Adipocyte (in vitro differentiated cells): ENCODE measurements at regions not wholly inside any gene's neighbourhood (a gene's known extent, or its start where the extent isn't known, plus 50 kb on each side); places are given as distances from the start of the nearest gene placed in this dataset.

Source experiments
- DNase-seq: peaks from one replicate; pipeline ENCODE4 v3.0.0-alpha.2; 2015; ENCODE audit warnings: low read depth
- H3K27me3 ChIP-seq: replicated peaks from 2 replicates; pipeline ENCODE4 v1.7.0; 2013; ENCODE audit warnings: mild to moderate bottlenecking, low read length, moderate library complexity; ENCODE audit not compliant: control insufficient read depth, insufficient read depth
- H3K36me3 ChIP-seq: 2 replicates; pipeline ENCODE4 v1.7.0; 2013; ENCODE audit warnings: low read length, mild to moderate bottlenecking, moderate library complexity; ENCODE audit not compliant: control insufficient read depth, insufficient read depth, severe bottlenecking
- H3K4me1 ChIP-seq: 2 replicates; pipeline ENCODE4 v1.7.0; 2013; ENCODE audit warnings: mild to moderate bottlenecking, low read length, moderate library complexity; ENCODE audit not compliant: control insufficient read depth, insufficient read depth
- H3K4me3 ChIP-seq: 2 replicates; pipeline ENCODE4 v1.7.0; 2013; ENCODE audit warnings: mild to moderate bottlenecking, low read length, moderate library complexity
- H3K9ac ChIP-seq: 2 replicates; pipeline ENCODE4 v1.7.0; 2013; ENCODE audit warnings: mild to moderate bottlenecking, low read length, moderate library complexity
- H3K9me3 ChIP-seq: 2 replicates; pipeline ENCODE4 v1.7.0; 2013; ENCODE audit warnings: mild to moderate bottlenecking, low read length, moderate library complexity; ENCODE audit not compliant: control insufficient read depth

DNA sequence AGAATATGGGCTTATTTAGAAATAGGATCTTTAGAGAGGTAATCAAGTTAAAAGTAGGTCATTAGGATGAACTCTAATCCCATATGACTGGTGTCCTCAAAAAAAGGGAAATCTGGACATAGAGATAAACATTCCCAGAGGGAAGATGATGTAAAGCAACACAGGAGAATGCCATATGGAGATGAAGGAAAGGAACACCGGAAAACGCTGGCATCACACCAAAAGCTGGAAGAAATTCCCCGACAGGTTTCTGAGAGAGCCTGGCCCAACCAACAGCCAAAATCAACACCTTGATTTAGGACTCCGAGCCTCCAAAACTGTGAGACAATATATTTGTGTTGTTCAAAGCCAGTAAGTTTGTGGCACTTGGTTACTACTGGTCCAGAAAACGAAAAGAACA is 296.7 kb downstream of the DSEL start:
- H3K4me3 ChIP-seq: no peak overlapping the region
- no peak for DNase-seq
- peaks cover 19% of the 10 kb centered on the region for H3K4me1 ChIP-seq
- H3K36me3 ChIP-seq: no peaks in the 10 kb centered on the region
- no peaks in the 10 kb centered on the region for H3K9me3 ChIP-seq
- no peaks in the 10 kb centered on the region for H3K27me3 ChIP-seq
- no peak overlapping the region for H3K9ac ChIP-seq

DNA sequence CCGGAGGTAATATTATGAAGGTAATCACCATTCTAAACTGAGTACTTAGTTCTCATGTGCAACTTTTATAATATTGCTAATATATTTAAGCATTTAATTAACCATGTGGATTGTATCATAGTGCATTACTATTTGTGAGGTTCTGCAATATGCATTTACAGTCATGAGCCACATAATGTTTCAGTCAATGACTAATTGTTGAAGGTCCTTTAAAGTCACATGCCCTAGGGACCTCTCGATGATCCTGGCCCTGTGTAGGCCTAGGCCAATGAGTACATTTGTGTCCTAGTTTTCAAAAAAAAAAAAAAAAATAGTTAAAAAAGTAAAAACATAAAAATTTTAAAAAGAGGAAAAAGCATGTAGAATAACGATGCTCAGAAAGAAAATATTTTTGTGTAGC is 298.0 kb downstream of the DSEL start:
- H3K9me3 ChIP-seq: no peaks in the 10 kb centered on the region
- H3K4me3 ChIP-seq: no peak overlapping the region
- H3K4me1 ChIP-seq: peaks cover 19% of the 10 kb centered on the region
- no peak for DNase-seq
- H3K27me3 ChIP-seq: no peaks in the 10 kb centered on the region
- no peak overlapping the region for H3K9ac ChIP-seq
- H3K36me3 ChIP-seq: no peaks in the 10 kb centered on the region

DNA sequence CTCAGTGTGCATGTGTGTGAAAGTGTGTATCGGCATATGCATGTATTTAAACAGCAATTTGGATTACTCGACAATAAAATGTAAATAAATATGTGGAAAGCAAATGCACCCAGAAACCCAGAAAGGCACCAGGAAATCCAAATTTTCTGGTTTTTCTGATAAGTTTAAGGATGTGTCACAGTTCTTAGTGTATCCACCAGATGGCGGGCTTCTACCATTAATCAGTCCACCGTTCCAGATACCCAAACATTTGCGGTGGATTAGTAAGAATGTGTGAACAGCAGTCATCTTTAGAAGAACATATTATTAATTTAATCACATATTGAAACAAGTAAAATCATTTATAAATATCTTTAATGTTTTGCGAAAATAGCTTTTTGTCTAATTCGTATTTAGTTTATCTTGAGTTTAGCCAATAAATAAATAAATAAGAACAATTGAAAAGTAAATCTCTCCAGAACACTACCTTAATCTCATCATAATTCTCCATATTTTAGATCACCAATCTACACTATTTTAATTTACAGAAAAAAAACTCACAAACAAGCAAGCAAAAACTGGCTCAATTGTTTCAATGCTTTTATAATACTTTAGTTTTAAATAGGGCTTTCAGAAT is 298.9 kb downstream of the DSEL start:
- Histone ChIP-seq H3K4me1 (peaks cover 19% of the 10 kb centered on the region), H3K4me3 (no peak overlapping the region)
- peak; percentile 87 for DNase-seq

DNA sequence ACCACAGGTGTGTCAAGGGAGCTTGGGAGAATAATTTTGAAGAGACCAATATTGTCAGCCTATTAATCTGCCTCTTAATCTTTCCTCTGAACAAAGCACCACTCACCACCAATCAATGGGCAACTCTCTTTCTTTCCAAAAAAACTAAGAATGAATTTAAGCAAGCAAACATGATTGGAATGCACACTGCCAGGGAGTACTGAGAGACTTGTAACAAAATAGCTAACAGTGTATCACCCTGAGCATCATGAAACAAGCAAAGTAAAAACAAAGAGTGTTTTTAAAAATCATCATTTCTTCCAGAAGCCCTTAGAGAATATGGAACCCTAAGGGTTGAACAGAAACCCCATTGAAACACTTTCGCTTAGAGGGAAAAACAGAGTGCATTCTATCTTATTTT is 299.7 kb downstream of the DSEL start:
- H3K4me3 ChIP-seq: no peak overlapping the region
- peaks cover 19% of the 10 kb centered on the region for H3K4me1 ChIP-seq
- peak overlapping the region; percentile 1 for H3K9ac ChIP-seq
- peak; percentile 45 for DNase-seq
- H3K36me3 ChIP-seq: no peaks in the 10 kb centered on the region
- H3K9me3 ChIP-seq: no peaks in the 10 kb centered on the region
- H3K27me3 ChIP-seq: no peaks in the 10 kb centered on the region

More for the DNA sequence above, 298.9 kb downstream of the DSEL start:
- Histone ChIP-seq H3K27me3 (no peaks in the 10 kb centered on the region), H3K36me3 (no peaks in the 10 kb centered on the region), H3K9me3 (no peaks in the 10 kb centered on the region), H3K9ac (peak overlapping the region; percentile 1)

DNA sequence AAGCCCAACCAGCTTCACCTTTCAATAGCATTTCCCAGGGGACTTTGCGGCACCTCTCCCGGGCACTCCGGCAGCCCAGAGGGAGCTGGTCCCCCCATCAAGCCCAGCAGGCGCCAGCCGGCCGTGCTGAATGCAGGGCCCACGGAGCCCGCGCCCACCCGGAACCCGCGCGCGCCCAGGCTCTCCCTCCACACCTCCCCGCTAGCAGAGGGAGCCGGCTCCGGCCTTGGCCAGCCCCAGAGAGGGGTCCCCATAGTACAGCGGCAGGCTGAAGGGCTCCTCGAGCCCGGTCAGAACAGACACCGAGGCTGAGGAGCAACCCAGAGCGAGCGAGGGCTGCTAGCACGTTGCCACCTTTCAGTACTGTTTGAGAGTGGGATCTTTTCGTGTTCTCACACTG is 300.8 kb downstream of the DSEL start:
- Histone ChIP-seq H3K9ac (no peak overlapping the region), H3K9me3 (no peaks in the 10 kb centered on the region), H3K36me3 (no peaks in the 10 kb centered on the region), H3K4me3 (no peak overlapping the region), H3K4me1 (peaks cover 19% of the 10 kb centered on the region), H3K27me3 (no peaks in the 10 kb centered on the region)
- no peak for DNase-seq

DNA sequence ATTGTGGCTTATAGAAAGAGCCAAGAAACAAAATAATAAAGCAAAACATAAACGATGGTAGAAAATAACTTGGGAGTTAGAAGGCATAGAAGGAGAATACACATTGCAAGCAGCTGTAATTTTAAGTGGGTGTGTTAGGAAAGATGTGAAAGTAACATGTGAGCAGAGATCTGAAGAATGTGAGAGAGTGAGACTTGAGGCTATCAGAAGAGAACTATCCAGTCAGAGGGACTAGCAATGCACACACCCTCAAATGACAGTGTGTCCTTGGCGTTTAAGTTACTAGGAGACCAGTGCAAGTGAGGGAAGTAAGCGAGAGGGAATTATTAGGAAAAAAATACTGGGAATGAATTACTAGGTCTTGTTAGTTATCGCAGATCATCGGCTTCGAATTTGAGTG is 304.9 kb downstream of the DSEL start:
- no peaks in the 10 kb centered on the region for H3K36me3 ChIP-seq
- peaks cover 2% of the 10 kb centered on the region for H3K4me1 ChIP-seq
- H3K9ac ChIP-seq: no peak overlapping the region
- H3K9me3 ChIP-seq: no peaks in the 10 kb centered on the region
- DNase-seq: no peak
- no peaks in the 10 kb centered on the region for H3K27me3 ChIP-seq
- H3K4me3 ChIP-seq: no peak overlapping the region

DNA sequence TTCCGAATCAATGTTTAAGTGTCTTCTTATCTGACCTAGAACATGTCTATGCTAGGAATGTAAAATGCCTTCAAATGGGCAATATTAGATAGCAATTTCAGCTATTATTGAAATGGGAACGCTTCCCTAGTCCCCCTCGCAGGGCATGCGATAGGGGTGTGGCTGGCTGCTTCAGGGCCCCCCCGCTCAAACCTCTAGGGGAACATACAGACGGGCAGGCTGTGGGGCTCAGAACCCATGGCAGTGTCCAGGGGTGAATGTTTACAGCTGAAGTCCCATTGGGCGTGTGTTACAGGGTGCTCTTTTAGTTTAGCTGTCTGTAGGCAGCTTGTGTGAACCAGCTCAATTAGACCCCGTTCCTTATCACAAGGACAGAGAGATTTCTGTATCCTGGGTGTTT is 315.9 kb downstream of the DSEL start:
- H3K36me3 ChIP-seq: no peaks in the 10 kb centered on the region
- no peak overlapping the region for H3K4me3 ChIP-seq
- no peak overlapping the region for H3K9ac ChIP-seq
- H3K4me1 ChIP-seq: peaks cover 12% of the 10 kb centered on the region
- H3K27me3 ChIP-seq: no peaks in the 10 kb centered on the region
- DNase-seq: no peak
- H3K9me3 ChIP-seq: no peaks in the 10 kb centered on the region

DNA sequence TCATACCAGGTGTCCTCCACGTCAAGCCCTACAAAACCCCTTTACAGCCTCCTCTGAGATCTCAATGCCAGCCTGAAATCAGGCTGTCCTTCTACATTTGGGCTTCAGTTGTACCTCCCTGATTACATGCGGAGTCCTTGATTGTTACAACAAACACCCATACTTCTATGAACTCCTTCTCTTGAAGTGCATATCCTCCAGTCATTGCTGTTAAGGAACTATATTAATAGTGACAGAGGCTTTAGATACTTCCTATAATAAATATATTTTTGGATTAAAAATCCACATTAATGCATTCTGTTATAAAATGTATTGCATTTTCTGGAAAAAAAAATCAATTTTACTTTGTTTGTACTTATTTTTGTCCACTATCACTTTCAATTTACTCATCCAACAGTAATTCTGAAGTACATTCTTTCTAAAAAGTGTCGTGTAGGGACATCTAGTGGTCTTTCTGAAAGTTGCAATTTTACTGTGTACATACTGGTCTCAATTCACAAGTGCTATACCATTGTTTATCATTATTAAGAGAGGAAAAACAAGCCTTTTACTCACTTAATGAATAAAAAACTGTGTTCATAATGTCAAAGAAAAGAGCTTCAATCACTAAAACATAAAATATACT is 316.4 kb downstream of the DSEL start:
- H3K36me3 ChIP-seq: no peaks in the 10 kb centered on the region
- no peaks in the 10 kb centered on the region for H3K9me3 ChIP-seq
- H3K4me3 ChIP-seq: no peak overlapping the region
- DNase-seq: peak; percentile 84
- no peaks in the 10 kb centered on the region for H3K27me3 ChIP-seq
- peaks cover 12% of the 10 kb centered on the region for H3K4me1 ChIP-seq
- H3K9ac ChIP-seq: peak overlapping the region; percentile 43

DNA sequence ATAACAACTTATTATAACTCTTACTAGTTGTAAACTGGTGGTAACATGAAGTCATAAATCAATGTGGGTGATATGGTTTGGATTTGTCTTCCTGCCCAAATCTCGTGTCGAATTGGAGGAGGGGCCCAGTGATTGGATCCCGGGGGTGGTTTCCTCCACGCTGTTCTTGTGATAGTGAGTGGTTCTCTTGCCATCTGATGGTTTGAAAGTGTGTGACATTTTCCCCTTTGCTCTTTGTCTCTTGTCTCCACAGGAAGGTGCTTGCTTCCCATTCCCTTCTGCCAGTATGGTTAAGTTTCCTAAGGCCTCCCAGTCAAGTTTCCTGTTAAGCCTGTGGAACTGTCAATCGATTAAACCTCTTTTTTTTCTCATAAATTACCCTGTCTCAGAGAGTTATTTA is 321.6 kb downstream of the DSEL start:
- Histone ChIP-seq H3K36me3 (no peaks in the 10 kb centered on the region), H3K9ac (no peak overlapping the region), H3K4me3 (no peak overlapping the region), H3K9me3 (no peaks in the 10 kb centered on the region), H3K4me1 (no peaks in the 10 kb centered on the region), H3K27me3 (no peaks in the 10 kb centered on the region)
- DNase-seq: no peak

DNA sequence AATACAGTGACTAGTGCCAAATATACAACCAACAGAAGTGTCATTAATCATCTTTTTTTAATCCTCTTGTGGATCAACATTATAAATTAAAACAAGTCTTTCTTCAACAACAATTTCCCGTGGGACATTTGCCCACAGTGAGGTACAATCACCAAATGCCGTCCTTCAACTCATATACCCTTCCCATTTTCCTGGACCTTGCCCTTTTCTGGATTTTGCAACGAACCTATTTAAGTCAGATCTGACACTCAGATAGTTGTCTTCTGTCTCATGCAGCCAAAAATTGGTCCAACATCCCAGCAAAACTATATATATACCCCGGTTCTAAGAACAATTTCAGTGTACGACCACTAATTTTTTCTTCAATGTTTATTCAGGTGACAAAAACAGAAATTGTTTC is 324.0 kb downstream of the DSEL start:
- H3K9ac ChIP-seq: no peak overlapping the region

DNA sequence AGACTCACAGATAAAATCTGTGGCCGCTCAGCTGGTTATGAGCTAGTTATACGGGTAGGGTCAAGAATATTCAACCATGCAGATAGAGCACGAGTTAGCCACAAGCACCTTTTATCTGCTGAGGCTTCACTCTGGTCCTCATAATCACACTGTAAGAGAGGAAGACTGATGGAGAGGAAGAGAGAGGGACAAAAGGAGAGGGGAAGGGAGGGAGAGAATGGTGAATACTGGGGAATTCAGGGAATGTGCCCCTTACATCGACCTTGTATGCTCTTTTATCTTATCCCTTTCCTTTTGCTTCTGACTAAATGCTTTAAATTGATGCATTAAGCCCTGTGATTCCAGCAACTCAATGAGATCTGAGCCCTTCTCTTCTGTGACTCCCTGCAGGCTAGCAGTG is 333.1 kb downstream of the DSEL start:
- Histone ChIP-seq H3K27me3 (no peaks in the 10 kb centered on the region), H3K9ac (no peak overlapping the region), H3K4me1 (no peaks in the 10 kb centered on the region), H3K36me3 (no peaks in the 10 kb centered on the region), H3K9me3 (no peaks in the 10 kb centered on the region), H3K4me3 (no peak overlapping the region)
- DNase-seq: no peak

More for the DNA sequence above, 324.0 kb downstream of the DSEL start:
- H3K9me3 ChIP-seq: no peaks in the 10 kb centered on the region
- H3K27me3 ChIP-seq: no peaks in the 10 kb centered on the region
- H3K4me1 ChIP-seq: no peaks in the 10 kb centered on the region
- H3K36me3 ChIP-seq: no peaks in the 10 kb centered on the region
- no peak overlapping the region for H3K4me3 ChIP-seq
- DNase-seq: no peak

DNA sequence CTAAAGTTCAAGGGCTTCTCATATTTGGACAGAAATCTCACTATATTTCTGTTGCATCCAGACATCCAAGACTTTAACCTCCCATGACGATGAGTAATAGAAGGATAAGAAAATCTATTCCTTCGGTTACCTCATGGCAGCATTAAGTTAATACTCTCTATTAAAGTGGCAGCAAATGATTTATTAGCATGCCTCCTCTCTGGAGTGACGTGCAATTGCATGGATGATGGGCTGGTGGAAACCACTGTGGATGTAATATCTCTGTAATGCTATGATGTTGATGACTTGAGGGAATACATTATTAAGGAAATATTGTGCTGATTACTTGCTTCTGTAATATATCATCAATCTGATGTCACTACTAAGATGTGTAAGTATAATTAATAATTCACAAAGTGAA is 336.8 kb downstream of the DSEL start:
- no peaks in the 10 kb centered on the region for H3K9me3 ChIP-seq
- H3K36me3 ChIP-seq: no peaks in the 10 kb centered on the region
- no peak overlapping the region for H3K9ac ChIP-seq
- H3K4me3 ChIP-seq: no peak overlapping the region
- DNase-seq: no peak
- no peaks in the 10 kb centered on the region for H3K27me3 ChIP-seq
- H3K4me1 ChIP-seq: no peaks in the 10 kb centered on the region
